ENCODE measurements at regions not wholly inside any gene's neighbourhood (a gene's known extent, or its start where the extent isn't known, plus 50 kb on each side); places are given as distances from the start of the nearest gene placed in this dataset.
A peak's percentile ranks its signal among the peaks of the same experiment; 100 is the strongest.

- Histone ChIP-seq H3K9me3 (no peaks in the 10 kb centered on the region), H3K36me3 (peaks cover 48% of the 10 kb centered on the region), H3K27me3 (no peaks in the 10 kb centered on the region), H3K4me3 (no peak overlapping the region), H3K4me1 (peaks cover 6% of the 10 kb centered on the region), H3K27ac (no peak overlapping the region)
- TF ChIP-seq CTCF (IDR thresholded peaks at IDR 0.05) = no peak
- ATAC-seq = no peak
- intact Hi-C loops (cut with DNase I) = no loop called here
- DNase-seq = no peak
Measured at GRCh38 chr12:124415064-124415463, 120.2 kb downstream of the RFLNA start.

- intact Hi-C loops (cut with DNase I) = no loop called here
- H3K36me3 ChIP-seq = peaks cover 42% of the 10 kb centered on the region
- no peak overlapping the region for H3K27ac ChIP-seq
- TF ChIP-seq CTCF (IDR thresholded peaks at IDR 0.05) = no peak
- H3K4me3 ChIP-seq = no peak overlapping the region
- peaks cover 6% of the 10 kb centered on the region for H3K4me1 ChIP-seq
- DNase-seq (no peak), ATAC-seq (no peak)
- H3K9me3 ChIP-seq = no peaks in the 10 kb centered on the region
- H3K27me3 ChIP-seq = no peaks in the 10 kb centered on the region
Measured at GRCh38 chr12:124413915-124414314, 119.0 kb downstream of the RFLNA start.

GRCh38 chr12:124413401-124413800, 118.5 kb downstream of the RFLNA start:
- Histone ChIP-seq H3K4me1 (peaks cover 6% of the 10 kb centered on the region), H3K9me3 (no peaks in the 10 kb centered on the region), H3K4me3 (no peak overlapping the region), H3K27me3 (no peaks in the 10 kb centered on the region), H3K27ac (no peak overlapping the region), H3K36me3 (peaks cover 42% of the 10 kb centered on the region)
- peak; percentile 14 for ATAC-seq
- DNase-seq = no peak
- no peak for TF ChIP-seq CTCF (IDR thresholded peaks at IDR 0.05)
- intact Hi-C loops (cut with DNase I) = no loop called here

- Histone ChIP-seq H3K27me3 (no peaks in the 10 kb centered on the region), H3K4me1 (peaks cover 6% of the 10 kb centered on the region), H3K27ac (no peak overlapping the region), H3K36me3 (peaks cover 39% of the 10 kb centered on the region), H3K9me3 (no peaks in the 10 kb centered on the region), H3K4me3 (no peak overlapping the region)
- TF ChIP-seq CTCF (IDR thresholded peaks at IDR 0.05) = no peak
- intact Hi-C loops (cut with DNase I) = no loop called here
- no peak for DNase-seq
- no peak for ATAC-seq
Measured at GRCh38 chr12:124412646-124413015, 117.7 kb downstream of the RFLNA start.

- intact Hi-C loops (cut with DNase I) = no loop called here
- Histone ChIP-seq H3K27ac (no peak overlapping the region), H3K36me3 (peaks cover 39% of the 10 kb centered on the region), H3K27me3 (no peaks in the 10 kb centered on the region), H3K4me1 (peaks cover 6% of the 10 kb centered on the region), H3K4me3 (no peak overlapping the region), H3K9me3 (no peaks in the 10 kb centered on the region)
- TF ChIP-seq CTCF (IDR thresholded peaks at IDR 0.05) = no peak
- ATAC-seq = no peak
- DNase-seq = no peak
Measured at GRCh38 chr12:124411953-124412645, 117.2 kb downstream of the RFLNA start.
